Osteocyte (in vitro differentiated cells): ENCODE measurements at regions not wholly inside any gene's neighbourhood (a gene's known extent, or its start where the extent isn't known, plus 50 kb on each side); places are given as distances from the start of the nearest gene placed in this dataset.

Experiments used
- DNase-seq: peaks from one replicate; pipeline ENCODE4 v3.0.0; 2021; ENCODE audit warnings: mixed read lengths; ENCODE audit not compliant: unreplicated experiment; ENCODE audit errors: extremely low spot score
- H3K27ac Mint-ChIP-seq: one replicate; pipeline ENCODE4 v1.8.0; 2021; ENCODE audit warnings: mild to moderate bottlenecking, mixed read lengths; ENCODE audit not compliant: unreplicated experiment
- H3K27me3 Mint-ChIP-seq: one replicate; pipeline ENCODE4 v1.8.0; 2021; ENCODE audit warnings: mixed read lengths; ENCODE audit not compliant: unreplicated experiment
- H3K36me3 Mint-ChIP-seq: one replicate; pipeline ENCODE4 v1.8.0; 2021; ENCODE audit warnings: mixed read lengths; ENCODE audit not compliant: unreplicated experiment
- H3K4me1 Mint-ChIP-seq: one replicate; pipeline ENCODE4 v1.8.0; 2021; ENCODE audit warnings: mixed read lengths; ENCODE audit not compliant: unreplicated experiment
- H3K4me3 Mint-ChIP-seq: one replicate; pipeline ENCODE4 v1.8.0; 2021; ENCODE audit warnings: mild to moderate bottlenecking, moderate library complexity, mixed read lengths; ENCODE audit not compliant: unreplicated experiment
- H3K9me3 Mint-ChIP-seq: one replicate; pipeline ENCODE4 v1.8.0; 2021; ENCODE audit warnings: mixed read lengths; ENCODE audit not compliant: unreplicated experiment
- TF ChIP-seq, protein P1 (sequence below): fragments of 200-600 bp; sonication (generic); IDR thresholded peaks from 2 replicates; pipeline ENCODE4 v1.5.0; 2021; ENCODE audit warnings: antibody characterized with exemption, mild to moderate bottlenecking, moderate library complexity

DNA sequence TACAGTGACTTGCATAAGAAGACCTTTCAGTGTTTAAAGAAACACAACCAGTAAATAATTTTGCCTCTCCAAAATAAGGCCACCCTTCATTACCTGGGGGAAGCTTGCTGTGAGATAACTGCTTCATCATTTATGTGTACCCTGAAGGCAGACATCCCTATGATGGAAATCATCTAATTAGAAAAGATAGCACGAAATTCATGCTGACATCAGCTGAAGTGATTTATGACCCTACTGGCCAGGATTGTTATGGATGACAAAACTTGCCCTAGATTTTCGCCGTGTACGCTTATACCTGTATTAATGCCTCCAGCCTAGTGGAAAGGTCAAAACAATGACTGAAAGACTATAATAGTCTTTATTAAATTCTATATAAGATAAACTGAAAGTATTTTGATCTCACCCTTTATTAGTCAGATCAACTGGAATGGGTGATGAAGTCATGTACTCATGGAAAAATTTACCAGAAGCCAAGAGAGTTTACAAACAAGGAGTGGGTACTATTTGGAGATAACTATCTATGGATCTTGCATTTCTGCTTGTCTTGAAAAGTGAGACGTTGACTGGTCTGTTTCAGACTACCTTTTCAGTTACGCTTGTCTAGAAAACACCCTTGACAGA, 114.2 kb downstream of the PPP1R3A start:
- TF ChIP-seq, protein P1, sequence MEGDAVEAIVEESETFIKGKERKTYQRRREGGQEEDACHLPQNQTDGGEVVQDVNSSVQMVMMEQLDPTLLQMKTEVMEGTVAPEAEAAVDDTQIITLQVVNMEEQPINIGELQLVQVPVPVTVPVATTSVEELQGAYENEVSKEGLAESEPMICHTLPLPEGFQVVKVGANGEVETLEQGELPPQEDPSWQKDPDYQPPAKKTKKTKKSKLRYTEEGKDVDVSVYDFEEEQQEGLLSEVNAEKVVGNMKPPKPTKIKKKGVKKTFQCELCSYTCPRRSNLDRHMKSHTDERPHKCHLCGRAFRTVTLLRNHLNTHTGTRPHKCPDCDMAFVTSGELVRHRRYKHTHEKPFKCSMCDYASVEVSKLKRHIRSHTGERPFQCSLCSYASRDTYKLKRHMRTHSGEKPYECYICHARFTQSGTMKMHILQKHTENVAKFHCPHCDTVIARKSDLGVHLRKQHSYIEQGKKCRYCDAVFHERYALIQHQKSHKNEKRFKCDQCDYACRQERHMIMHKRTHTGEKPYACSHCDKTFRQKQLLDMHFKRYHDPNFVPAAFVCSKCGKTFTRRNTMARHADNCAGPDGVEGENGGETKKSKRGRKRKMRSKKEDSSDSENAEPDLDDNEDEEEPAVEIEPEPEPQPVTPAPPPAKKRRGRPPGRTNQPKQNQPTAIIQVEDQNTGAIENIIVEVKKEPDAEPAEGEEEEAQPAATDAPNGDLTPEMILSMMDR: no peak
- peaks cover 63% of the 10 kb centered on the region for H3K4me1 Mint-ChIP-seq
- no peak overlapping the region for H3K27ac Mint-ChIP-seq
- no peak for DNase-seq
- peaks cover 5% of the 10 kb centered on the region for H3K9me3 Mint-ChIP-seq
- no peaks in the 10 kb centered on the region for H3K27me3 Mint-ChIP-seq
- no peak overlapping the region for H3K4me3 Mint-ChIP-seq
- H3K36me3 Mint-ChIP-seq: peaks cover 2% of the 10 kb centered on the region

GRCh38 chr7:113801751-113802150, 117.1 kb downstream of the PPP1R3A start:
- Mint-ChIP-seq H3K9me3 (peaks cover 15% of the 10 kb centered on the region), H3K36me3 (peaks cover 2% of the 10 kb centered on the region), H3K4me1 (peaks cover 70% of the 10 kb centered on the region), H3K4me3 (no peak overlapping the region), H3K27ac (peak overlapping the region; percentile 69), H3K27me3 (no peaks in the 10 kb centered on the region)
- TF ChIP-seq, protein P1: no peak
- no peak for DNase-seq

- Mint-ChIP-seq H3K4me3 (no peak overlapping the region), H3K4me1 (peaks cover 69% of the 10 kb centered on the region), H3K27me3 (no peaks in the 10 kb centered on the region), H3K9me3 (peaks cover 15% of the 10 kb centered on the region), H3K27ac (peak overlapping the region; percentile 69), H3K36me3 (peaks cover 2% of the 10 kb centered on the region)
- DNase-seq: no peak
- TF ChIP-seq, protein P1: no peak
These were observed 118.0 kb downstream of the PPP1R3A start for GRCh38 chr7:113800826-113801225.

GRCh38 chr7:113799896-113800295, 118.9 kb downstream of the PPP1R3A start:
- no peak for DNase-seq
- Mint-ChIP-seq H3K27ac (no peak overlapping the region), H3K9me3 (peaks cover 19% of the 10 kb centered on the region), H3K36me3 (peaks cover 2% of the 10 kb centered on the region), H3K4me1 (peaks cover 68% of the 10 kb centered on the region), H3K27me3 (no peaks in the 10 kb centered on the region), H3K4me3 (no peak overlapping the region)
- TF ChIP-seq, protein P1: no peak

DNA sequence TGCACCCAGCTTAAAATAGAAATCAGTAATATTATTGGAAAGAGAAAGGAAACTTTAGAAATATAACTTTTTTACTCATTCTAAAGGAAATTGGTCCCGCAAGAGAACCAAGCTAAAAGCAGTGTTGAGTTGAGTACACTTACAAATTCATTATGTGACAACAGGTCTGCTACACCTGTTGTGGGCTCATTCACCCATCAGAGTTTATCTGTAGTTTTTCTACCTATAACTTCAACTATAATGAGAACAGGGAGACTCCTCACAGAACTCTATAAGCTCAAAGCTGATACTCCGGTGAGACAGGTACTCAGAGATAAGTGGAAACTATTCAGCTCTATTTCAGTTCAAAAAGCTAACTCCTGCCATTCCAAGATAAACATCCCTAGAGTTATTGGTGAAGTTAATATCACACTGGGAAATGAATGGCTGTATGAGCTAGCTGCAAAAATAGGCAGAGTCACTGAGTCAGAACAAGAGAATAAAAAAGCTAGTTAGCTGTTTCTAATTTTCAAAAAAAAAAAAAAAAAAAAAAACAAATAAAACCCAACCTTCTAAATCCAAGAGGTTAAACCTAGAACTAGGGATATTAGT, 121.3 kb downstream of the PPP1R3A start:
- Mint-ChIP-seq H3K27ac (peak overlapping the region; percentile 92), H3K27me3 (no peaks in the 10 kb centered on the region), H3K4me3 (no peak overlapping the region), H3K4me1 (peaks cover 78% of the 10 kb centered on the region), H3K36me3 (peaks cover 6% of the 10 kb centered on the region), H3K9me3 (peaks cover 18% of the 10 kb centered on the region)
- no peak for DNase-seq
- TF ChIP-seq, protein P1: no peak
